Mammary epithelial cell (primary cell): ENCODE measurements at regions not wholly inside any gene's neighbourhood (a gene's known extent, or its start where the extent isn't known, plus 50 kb on each side); places are given as distances from the start of the nearest gene placed in this dataset.

Experiments
- CTCF ChIP-seq, 2 donors: IDR thresholded peaks in 1 of 2; conservative IDR thresholded peaks in 1 of 2; 2 replicates each; pipeline ENCODE4 v1.5.1; 2011 to 2012; ENCODE audit warnings: inconsistent platforms in 2 of 2, low read length in 2 of 2, mild to moderate bottlenecking in 2 of 2, control low read depth in 1 of 2, low read depth in 1 of 2; ENCODE audit not compliant: insufficient read depth in 1 of 2; ENCODE audit errors: extremely low read depth in 1 of 2
- EZH2 ChIP-seq: IDR thresholded peaks from 2 replicates; pipeline ENCODE4 v1.6.1; 2012; ENCODE audit warnings: low read length, inconsistent platforms, borderline replicate concordance

GRCh38 chr10:64523065-64523759 lies 1002.0 kb downstream of the REEP3 start:
- TF ChIP-seq CTCF (conservative IDR thresholded peaks at IDR 0.05 in 1 of 2, IDR thresholded peaks at IDR 0.05 in 1 of 2; ENCODE audit: extremely low read depth in 1 of 2, insufficient read depth in 1 of 2, low read depth in 1 of 2, low read length in 2 of 2) (no peak), EZH2 (no peak)
